Breast epithelium (tissue), 4 donors: ENCODE measurements at regions not wholly inside any gene's neighbourhood (a gene's known extent, or its start where the extent isn't known, plus 50 kb on each side); places are given as distances from the start of the nearest gene placed in this dataset.

Experiments
- DNase-seq, 2 donors: peaks; one replicate each; pipeline ENCODE4 v3.0.0-alpha.2; 2019; ENCODE audit warnings: low spot score in 2 of 2
- H3K27ac ChIP-seq, 2 donors: fragments of 200-600 bp; sonication (generic) in 1 of 2; one replicate each; pipeline ENCODE4 v1.5.1; 2016 to 2019; ENCODE audit warnings: mild to moderate bottlenecking in 1 of 2
- H3K27me3 ChIP-seq, 2 donors: fragments of 200-600 bp; sonication (generic) in 1 of 2; one replicate each; pipeline versions ENCODE4 v1.5.1 to v1.6.0; 2017 to 2019; ENCODE audit warnings: control low read depth in 1 of 2, mild to moderate bottlenecking in 1 of 2
- H3K36me3 ChIP-seq: fragments of 200-600 bp; one replicate; pipeline ENCODE4 v1.5.1; 2019
- H3K4me1 ChIP-seq, 2 donors: fragments of 200-600 bp; sonication (generic); one replicate each; pipeline ENCODE4 v1.5.1; 2016 to 2019; ENCODE audit warnings: control low read depth in 1 of 2
- H3K4me3 ChIP-seq, 3 donors: fragments of 200-600 bp; sonication (generic); 1 replicate in 2 of 3; 2 replicates in 1 of 3; pipeline ENCODE4 v1.5.1; 2016 to 2019; ENCODE audit warnings: mild to moderate bottlenecking in 3 of 3, moderate library complexity in 2 of 3
- H3K9me3 ChIP-seq, 2 donors: fragments of 200-600 bp; sonication (generic) in 1 of 2; one replicate each; pipeline ENCODE4 v1.5.1; 2016 to 2019; ENCODE audit warnings: control low read depth in 1 of 2
- CTCF ChIP-seq, 3 donors: fragments of 450-650 bp; IDR thresholded peaks; one replicate each; pipeline ENCODE4 v1.5.1; 2016 to 2017; ENCODE audit warnings: antibody characterized with exemption in 3 of 3, mild to moderate bottlenecking in 3 of 3, moderate library complexity in 3 of 3
- POLR2A ChIP-seq: fragments of 450-650 bp; IDR thresholded peaks from one replicate; pipeline ENCODE4 v1.6.1; 2016; ENCODE audit warnings: antibody characterized with exemption, mild to moderate bottlenecking, moderate library complexity
- POLR2AphosphoS5 ChIP-seq, 3 donors: sonication (generic); formaldehyde crosslinking; IDR thresholded peaks; one replicate each; pipeline ENCODE4 v1.6.1; 2017; ENCODE audit warnings: antibody characterized with exemption in 3 of 3
- intact Hi-C: fragments of 100-400 bp; cut with DNase I; formaldehyde crosslinking; loops from one replicate; pipeline ENCODE4 v1.15.1; 2023; ENCODE audit warnings: low total_unique reads

- intact Hi-C loops, result loop anchor here (10.0 kb wide), 1 partner anchor 85 kb away; no protein-coding TSS in a partner anchor
- TF ChIP-seq POLR2AphosphoS5 (IDR thresholded peaks at IDR 0.05) (no peak), CTCF (IDR thresholded peaks at IDR 0.05) (no peak), POLR2A (no peak)
Observed at GRCh38 chr2:42850016-42850805, 57.8 kb upstream of the HAAO start.

DNA sequence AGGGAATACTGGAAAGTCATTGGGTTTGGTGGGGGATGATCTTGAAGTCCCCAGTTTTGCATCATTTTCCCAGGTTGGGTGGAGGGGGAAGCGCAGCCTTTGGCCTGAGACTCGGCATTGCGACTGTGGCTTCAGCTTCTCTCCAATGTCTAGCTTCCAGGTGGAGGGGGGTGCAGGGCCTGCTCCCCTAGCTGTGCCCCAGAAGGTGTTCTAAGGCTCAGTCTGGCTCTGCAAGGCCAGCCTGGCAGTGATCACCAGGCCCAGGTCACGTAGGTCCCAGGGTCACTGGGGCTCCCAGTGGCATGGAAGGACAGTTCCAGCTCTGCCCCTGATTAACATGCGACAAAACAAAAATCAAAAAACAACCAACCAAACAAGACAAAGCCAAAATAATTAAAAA, 56.9 kb upstream of the HAAO start:
- no peaks in the 10 kb centered on the region for H3K9me3 ChIP-seq
- no peaks in the 10 kb centered on the region for H3K36me3 ChIP-seq
- no peak for TF ChIP-seq POLR2AphosphoS5 (IDR thresholded peaks at IDR 0.05)
- no peak for TF ChIP-seq POLR2A
- intact Hi-C loops, result no loop called here
- peaks cover 0 to 5% of the 10 kb centered on the region in 2 donors for H3K4me1 ChIP-seq
- no peak overlapping the region for H3K4me3 ChIP-seq
- H3K27ac ChIP-seq, result peak overlapping the region in 1 of 2 donors; percentile 43
- H3K27me3 ChIP-seq, result no peaks in the 10 kb centered on the region
- DNase-seq, result no peak

More at GRCh38 chr2:42850016-42850805, 57.8 kb upstream of the HAAO start:
- H3K4me1 ChIP-seq, result peaks cover 0 to 5% of the 10 kb centered on the region in 2 donors
- H3K27ac ChIP-seq, result peak overlapping the region; percentile 48 to 53
- H3K27me3 ChIP-seq, result no peaks in the 10 kb centered on the region
- no peaks in the 10 kb centered on the region for H3K36me3 ChIP-seq
- DNase-seq, result no peak
- no peak overlapping the region for H3K4me3 ChIP-seq
- H3K9me3 ChIP-seq, result no peaks in the 10 kb centered on the region

GRCh38 chr2:42848726-42849290, 56.4 kb upstream of the HAAO start:
- H3K4me1 ChIP-seq, result peaks cover 0 to 5% of the 10 kb centered on the region in 2 donors
- no peaks in the 10 kb centered on the region for H3K27me3 ChIP-seq
- DNase-seq, result no peak
- TF ChIP-seq POLR2AphosphoS5 (IDR thresholded peaks at IDR 0.05) (no peak), CTCF (IDR thresholded peaks at IDR 0.05) (no peak), POLR2A (no peak)
- no peak overlapping the region for H3K4me3 ChIP-seq
- intact Hi-C loops, result no loop called here
- no peaks in the 10 kb centered on the region for H3K36me3 ChIP-seq
- no peaks in the 10 kb centered on the region for H3K9me3 ChIP-seq
- peak overlapping the region; percentile 29 to 43 for H3K27ac ChIP-seq

- DNase-seq, result no peak
- peak overlapping the region; percentile 19 to 29 for H3K27ac ChIP-seq
- H3K27me3 ChIP-seq, result no peaks in the 10 kb centered on the region
- TF ChIP-seq CTCF (IDR thresholded peaks at IDR 0.05) (no peak), POLR2A (no peak), POLR2AphosphoS5 (IDR thresholded peaks at IDR 0.05) (no peak)
- no peak overlapping the region for H3K4me3 ChIP-seq
- no peaks in the 10 kb centered on the region for H3K4me1 ChIP-seq
- H3K36me3 ChIP-seq, result no peaks in the 10 kb centered on the region
- intact Hi-C loops, result no loop called here
- H3K9me3 ChIP-seq, result no peaks in the 10 kb centered on the region
Observed at GRCh38 chr2:42848265-42848664, 55.9 kb upstream of the HAAO start.

GRCh38 chr2:42847596-42848151, 55.3 kb upstream of the HAAO start:
- Histone ChIP-seq H3K36me3 (no peaks in the 10 kb centered on the region), H3K9me3 (no peaks in the 10 kb centered on the region), H3K4me1 (no peaks in the 10 kb centered on the region), H3K27ac (peak overlapping the region; percentile 40 to 75), H3K4me3 (no peak overlapping the region), H3K27me3 (no peaks in the 10 kb centered on the region)
- no peak for TF ChIP-seq POLR2A
- TF ChIP-seq POLR2AphosphoS5 (IDR thresholded peaks at IDR 0.05), result no peak
- TF ChIP-seq CTCF (IDR thresholded peaks at IDR 0.05), result no peak
- intact Hi-C loops, result no loop called here
- no peak for DNase-seq
